Fibroblast of lung (primary cell): ENCODE measurements at regions not wholly inside any gene's neighbourhood (a gene's known extent, or its start where the extent isn't known, plus 50 kb on each side); places are given as distances from the start of the nearest gene placed in this dataset.
A peak's percentile ranks its signal among the peaks of the same experiment; 100 is the strongest.

Experiments
- DNase-seq, 2 donors: peaks; one replicate each; pipeline versions ENCODE4 v3.0.0 to v3.0.0-alpha.2; 2010; ENCODE audit warnings: low read depth in 2 of 2
- H2AFZ ChIP-seq: 2 replicates; pipeline ENCODE4 v1.5.1; 2012; ENCODE audit warnings: low read length, control low read depth, inconsistent platforms
- H3K27ac ChIP-seq: 2 replicates; pipeline ENCODE4 v1.5.1; 2011; ENCODE audit warnings: low read length, control low read depth; ENCODE audit not compliant: insufficient read depth
- H3K27me3 ChIP-seq: 2 replicates; pipeline ENCODE4 v1.5.1; 2011; ENCODE audit warnings: mild to moderate bottlenecking, low read length; ENCODE audit not compliant: control insufficient read depth, insufficient read depth
- H3K36me3 ChIP-seq: 2 replicates; pipeline ENCODE4 v1.5.1; 2011; ENCODE audit warnings: low read length; ENCODE audit not compliant: control insufficient read depth, insufficient read depth
- H3K4me1 ChIP-seq: 2 replicates; pipeline ENCODE4 v1.5.1; 2011; ENCODE audit warnings: low read length; ENCODE audit not compliant: control insufficient read depth, insufficient read depth; ENCODE audit errors: extremely low read depth
- H3K4me2 ChIP-seq: 2 replicates; pipeline ENCODE4 v1.5.1; 2011; ENCODE audit warnings: low read length, control low read depth; ENCODE audit not compliant: insufficient read depth; ENCODE audit errors: extremely low read depth
- H3K4me3 ChIP-seq, 4 experiments: fragments of 200-600 bp in 1 of 4; sonication (generic) in 1 of 4; replicated peaks in 1 of 4; 2 replicates each; pipeline ENCODE4 v1.5.1; 2011 to 2016; ENCODE audit warnings: low read length in 4 of 4, low read depth in 3 of 4, mild to moderate bottlenecking in 3 of 4, control low read depth in 2 of 4, inconsistent platforms in 1 of 4, mixed read lengths in 1 of 4; ENCODE audit not compliant: insufficient read depth in 1 of 4; ENCODE audit errors: control extremely low read depth in 1 of 4
- H3K79me2 ChIP-seq: 2 replicates; pipeline ENCODE4 v1.5.1; 2012; ENCODE audit warnings: mild to moderate bottlenecking, low read length, inconsistent platforms; ENCODE audit not compliant: control insufficient read depth, insufficient read depth
- H3K9ac ChIP-seq: 2 replicates; pipeline ENCODE4 v1.5.1; 2011; ENCODE audit warnings: mild to moderate bottlenecking, low read length, control low read depth; ENCODE audit not compliant: insufficient read depth
- H3K9me3 ChIP-seq: 2 replicates; pipeline ENCODE4 v1.5.1; 2012; ENCODE audit warnings: low read depth, low read length; ENCODE audit not compliant: control insufficient read depth, insufficient read depth
- H4K20me1 ChIP-seq: 2 replicates; pipeline ENCODE4 v1.5.1; 2011; ENCODE audit warnings: low read length; ENCODE audit not compliant: control insufficient read depth, insufficient read depth; ENCODE audit errors: extremely low read depth
- EZH2 ChIP-seq: IDR thresholded peaks from 2 replicates; pipeline ENCODE4 v1.5.1; 2012; ENCODE audit warnings: low read length, control low read depth, mild to moderate bottlenecking; ENCODE audit errors: missing control alignments
- TF ChIP-seq, protein P1 (sequence below), 2 donors: IDR thresholded peaks in 1 of 2; conservative IDR thresholded peaks in 1 of 2; 1 replicate in 1 of 2; 2 replicates in 1 of 2; pipeline ENCODE4 v1.5.1; 2011 to 2012; ENCODE audit warnings: low read length in 2 of 2, control low read depth in 1 of 2, inconsistent platforms in 1 of 2, low read depth in 1 of 2, mild to moderate bottlenecking in 1 of 2

DNA sequence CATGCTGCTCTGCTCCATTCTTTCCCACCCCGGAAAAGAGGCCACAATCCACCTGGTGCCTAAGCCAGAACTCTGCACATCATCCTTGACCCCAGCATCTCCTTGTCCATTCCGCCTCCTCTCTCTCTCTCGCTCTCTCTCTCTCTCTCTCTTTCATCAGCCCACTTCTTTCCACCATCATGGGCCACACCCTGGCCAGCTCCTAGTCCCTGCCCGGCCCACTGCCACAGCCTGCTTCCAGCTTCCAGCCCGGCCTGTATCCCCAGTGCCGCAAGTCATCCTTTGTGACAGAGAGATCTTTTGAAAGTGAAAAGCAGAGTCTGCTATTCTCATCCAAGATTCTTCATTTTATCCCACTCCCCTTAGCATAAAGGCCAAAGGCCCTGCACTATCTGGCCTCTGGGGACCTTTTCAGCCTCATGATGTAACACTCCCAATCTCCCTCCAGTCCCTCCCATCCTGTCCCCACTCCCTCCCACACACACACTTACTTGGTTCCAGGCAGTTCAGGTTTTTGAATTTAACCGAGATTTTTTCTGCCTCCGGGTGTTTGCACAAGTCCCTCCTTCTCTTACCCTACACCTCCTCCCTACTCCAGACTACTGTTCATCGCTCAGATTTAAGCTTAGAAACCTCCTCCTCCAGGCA lies 214.0 kb downstream of the EN1 start:
- no peaks in the 10 kb centered on the region for H3K27me3 ChIP-seq
- H3K79me2 ChIP-seq: no peaks in the 10 kb centered on the region
- H3K4me1 ChIP-seq: no peaks in the 10 kb centered on the region
- no peak overlapping the region for H2AFZ ChIP-seq
- no peak overlapping the region for H3K4me2 ChIP-seq
- TF ChIP-seq EZH2: no peak
- TF ChIP-seq, protein P1, sequence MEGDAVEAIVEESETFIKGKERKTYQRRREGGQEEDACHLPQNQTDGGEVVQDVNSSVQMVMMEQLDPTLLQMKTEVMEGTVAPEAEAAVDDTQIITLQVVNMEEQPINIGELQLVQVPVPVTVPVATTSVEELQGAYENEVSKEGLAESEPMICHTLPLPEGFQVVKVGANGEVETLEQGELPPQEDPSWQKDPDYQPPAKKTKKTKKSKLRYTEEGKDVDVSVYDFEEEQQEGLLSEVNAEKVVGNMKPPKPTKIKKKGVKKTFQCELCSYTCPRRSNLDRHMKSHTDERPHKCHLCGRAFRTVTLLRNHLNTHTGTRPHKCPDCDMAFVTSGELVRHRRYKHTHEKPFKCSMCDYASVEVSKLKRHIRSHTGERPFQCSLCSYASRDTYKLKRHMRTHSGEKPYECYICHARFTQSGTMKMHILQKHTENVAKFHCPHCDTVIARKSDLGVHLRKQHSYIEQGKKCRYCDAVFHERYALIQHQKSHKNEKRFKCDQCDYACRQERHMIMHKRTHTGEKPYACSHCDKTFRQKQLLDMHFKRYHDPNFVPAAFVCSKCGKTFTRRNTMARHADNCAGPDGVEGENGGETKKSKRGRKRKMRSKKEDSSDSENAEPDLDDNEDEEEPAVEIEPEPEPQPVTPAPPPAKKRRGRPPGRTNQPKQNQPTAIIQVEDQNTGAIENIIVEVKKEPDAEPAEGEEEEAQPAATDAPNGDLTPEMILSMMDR (conservative IDR thresholded peaks at IDR 0.05 in 1 of 2, IDR thresholded peaks at IDR 0.05 in 1 of 2; ENCODE audit: low read depth in 1 of 2, low read length in 2 of 2): no peak
- H3K36me3 ChIP-seq: no peaks in the 10 kb centered on the region
- H4K20me1 ChIP-seq: no peaks in the 10 kb centered on the region
- DNase-seq: no peak
- no peak overlapping the region for H3K4me3 ChIP-seq
- no peak overlapping the region for H3K27ac ChIP-seq
- no peaks in the 10 kb centered on the region for H3K9me3 ChIP-seq
- H3K9ac ChIP-seq: no peak overlapping the region

DNA sequence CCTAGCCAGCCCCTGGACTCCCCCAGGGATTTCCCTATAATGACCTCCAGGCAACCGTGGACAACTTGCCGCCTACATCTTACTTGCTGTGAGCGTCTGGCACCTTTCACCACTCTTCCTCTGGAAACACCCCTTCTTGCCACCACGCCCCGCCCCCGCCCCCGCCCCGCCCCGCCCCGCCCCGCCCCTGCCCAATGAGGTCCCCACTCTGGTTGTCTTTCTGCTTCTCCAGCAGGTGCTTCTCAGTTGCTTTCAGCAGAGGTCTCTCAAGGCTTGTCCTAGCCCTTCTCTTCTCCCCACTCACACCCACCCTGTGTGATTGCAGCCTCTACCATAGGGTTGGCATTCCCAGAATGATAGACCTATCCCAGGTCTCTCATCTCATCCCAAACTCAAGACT lies 214.5 kb downstream of the EN1 start:
- H3K79me2 ChIP-seq: no peaks in the 10 kb centered on the region
- TF ChIP-seq, protein P1 (conservative IDR thresholded peaks at IDR 0.05 in 1 of 2, IDR thresholded peaks at IDR 0.05 in 1 of 2; ENCODE audit: low read depth in 1 of 2, low read length in 2 of 2): no peak
- TF ChIP-seq EZH2: no peak
- no peaks in the 10 kb centered on the region for H3K4me1 ChIP-seq
- no peaks in the 10 kb centered on the region for H3K36me3 ChIP-seq
- no peak overlapping the region for H3K9ac ChIP-seq
- H2AFZ ChIP-seq: no peak overlapping the region
- no peak for DNase-seq
- H3K4me3 ChIP-seq: no peak overlapping the region
- no peak overlapping the region for H3K27ac ChIP-seq
- H3K4me2 ChIP-seq: no peak overlapping the region
- no peaks in the 10 kb centered on the region for H4K20me1 ChIP-seq
- H3K27me3 ChIP-seq: no peaks in the 10 kb centered on the region
- H3K9me3 ChIP-seq: no peaks in the 10 kb centered on the region

DNA sequence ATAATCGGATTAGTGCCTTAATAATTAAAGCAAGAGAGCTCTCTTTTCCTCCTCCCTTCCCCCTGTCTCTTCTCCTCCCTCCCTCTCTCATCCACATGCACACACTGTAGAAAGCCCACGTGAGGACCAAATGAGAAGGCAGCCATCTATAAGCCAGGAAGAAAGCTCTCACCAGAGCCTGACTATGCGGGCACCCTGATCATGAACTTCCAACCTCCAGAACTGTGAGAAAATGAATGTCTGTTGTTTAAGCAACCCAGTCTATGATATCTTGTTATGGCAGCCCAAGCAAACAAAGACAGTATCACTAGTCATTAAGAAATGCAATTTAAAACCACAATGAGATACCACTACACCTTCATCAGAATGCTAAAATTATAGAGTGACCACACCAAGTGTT lies 220.3 kb downstream of the EN1 start:
- H3K27ac ChIP-seq: no peak overlapping the region
- no peak for TF ChIP-seq EZH2

More for the DNA sequence above, 220.3 kb downstream of the EN1 start:
- no peak overlapping the region for H3K9ac ChIP-seq
- peak in 1 of 2 donors; percentile 2 for DNase-seq
- no peaks in the 10 kb centered on the region for H3K27me3 ChIP-seq
- no peak overlapping the region for H3K4me2 ChIP-seq
- H3K4me3 ChIP-seq: no peak overlapping the region
- H2AFZ ChIP-seq: no peak overlapping the region
- no peaks in the 10 kb centered on the region for H3K4me1 ChIP-seq
- H3K79me2 ChIP-seq: no peaks in the 10 kb centered on the region
- H4K20me1 ChIP-seq: no peaks in the 10 kb centered on the region
- H3K9me3 ChIP-seq: no peaks in the 10 kb centered on the region
- H3K36me3 ChIP-seq: no peaks in the 10 kb centered on the region
